ENCODE measurements at regions not wholly inside any gene's neighbourhood (a gene's known extent, or its start where the extent isn't known, plus 50 kb on each side); places are given as distances from the start of the nearest gene placed in this dataset.

- H3K27ac ChIP-seq (ENCODE audit: low read depth) = no peak overlapping the region
- no peak overlapping the region for H3K4me2 ChIP-seq
- no peak overlapping the region for H2AFZ ChIP-seq
- Mint-ChIP-seq H3K36me3 (ENCODE audit: low read depth) (peaks cover 36% of the 10 kb centered on the region), H3K9me3 (peaks cover 49% of the 10 kb centered on the region), H3K4me3 (no peak overlapping the region), H3K27me3 (ENCODE audit: insufficient read depth, low read depth, poor library complexity) (no peaks in the 10 kb centered on the region), H3K27ac (no peak overlapping the region), H3K4me1 (no peaks in the 10 kb centered on the region)
- TF ChIP-seq CREB1 (CRISPR knock-in tag; IDR thresholded peaks at IDR 0.05; ENCODE audit: low read depth) (no peak), ZNF114 (CRISPR knock-in tag; IDR thresholded peaks at IDR 0.05) (no peak), JUNB (IDR thresholded peaks at IDR 0.05; ENCODE audit: unreplicated experiment) (no peak), ETS1 (IDR thresholded peaks at IDR 0.05) (no peak), POLR2AphosphoS5 (IDR thresholded peaks at IDR 0.05; ENCODE audit: low read depth) (no peak), EZH2phosphoT487 (IDR thresholded peaks at IDR 0.05; ENCODE audit: unreplicated experiment) (no peak), ZNF331 (CRISPR knock-in tag; IDR thresholded peaks at IDR 0.05; ENCODE audit: low read depth) (no peak), NANOG (IDR thresholded peaks at IDR 0.05; ENCODE audit: borderline replicate concordance) (no peak), EZH2 (IDR thresholded peaks at IDR 0.05; ENCODE audit: low read depth, unreplicated experiment) (no peak), CTCF (conservative IDR thresholded peaks at IDR 0.05; ENCODE audit: low read depth in 2 of 2) (no peak), ZNF462 (CRISPR knock-in tag; IDR thresholded peaks at IDR 0.05) (no peak), STAT1 (IDR thresholded peaks at IDR 0.05; ENCODE audit: unreplicated experiment) (no peak)
- TF ChIP-seq, protein P1, sequence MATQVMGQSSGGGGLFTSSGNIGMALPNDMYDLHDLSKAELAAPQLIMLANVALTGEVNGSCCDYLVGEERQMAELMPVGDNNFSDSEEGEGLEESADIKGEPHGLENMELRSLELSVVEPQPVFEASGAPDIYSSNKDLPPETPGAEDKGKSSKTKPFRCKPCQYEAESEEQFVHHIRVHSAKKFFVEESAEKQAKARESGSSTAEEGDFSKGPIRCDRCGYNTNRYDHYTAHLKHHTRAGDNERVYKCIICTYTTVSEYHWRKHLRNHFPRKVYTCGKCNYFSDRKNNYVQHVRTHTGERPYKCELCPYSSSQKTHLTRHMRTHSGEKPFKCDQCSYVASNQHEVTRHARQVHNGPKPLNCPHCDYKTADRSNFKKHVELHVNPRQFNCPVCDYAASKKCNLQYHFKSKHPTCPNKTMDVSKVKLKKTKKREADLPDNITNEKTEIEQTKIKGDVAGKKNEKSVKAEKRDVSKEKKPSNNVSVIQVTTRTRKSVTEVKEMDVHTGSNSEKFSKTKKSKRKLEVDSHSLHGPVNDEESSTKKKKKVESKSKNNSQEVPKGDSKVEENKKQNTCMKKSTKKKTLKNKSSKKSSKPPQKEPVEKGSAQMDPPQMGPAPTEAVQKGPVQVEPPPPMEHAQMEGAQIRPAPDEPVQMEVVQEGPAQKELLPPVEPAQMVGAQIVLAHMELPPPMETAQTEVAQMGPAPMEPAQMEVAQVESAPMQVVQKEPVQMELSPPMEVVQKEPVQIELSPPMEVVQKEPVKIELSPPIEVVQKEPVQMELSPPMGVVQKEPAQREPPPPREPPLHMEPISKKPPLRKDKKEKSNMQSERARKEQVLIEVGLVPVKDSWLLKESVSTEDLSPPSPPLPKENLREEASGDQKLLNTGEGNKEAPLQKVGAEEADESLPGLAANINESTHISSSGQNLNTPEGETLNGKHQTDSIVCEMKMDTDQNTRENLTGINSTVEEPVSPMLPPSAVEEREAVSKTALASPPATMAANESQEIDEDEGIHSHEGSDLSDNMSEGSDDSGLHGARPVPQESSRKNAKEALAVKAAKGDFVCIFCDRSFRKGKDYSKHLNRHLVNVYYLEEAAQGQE (IDR thresholded peaks at IDR 0.05; ENCODE audit: unreplicated experiment) = no peak
- H4K20me1 ChIP-seq (replicated peaks; ENCODE audit: insufficient read depth) = no peaks in the 10 kb centered on the region
- no peaks in the 10 kb centered on the region for H3K4me1 ChIP-seq (ENCODE audit: insufficient read depth)
- no peaks in the 10 kb centered on the region for H3K79me2 ChIP-seq (replicated peaks; ENCODE audit: insufficient read depth)
- H3K36me3 ChIP-seq (ENCODE audit: insufficient read depth) = peaks cover 13% of the 10 kb centered on the region; the same call in 1 of the 2 replicates
- ATAC-seq (no peak), DNase-seq (ENCODE audit: low spot score) (no peak)
- no peak overlapping the region for H3K4me3 ChIP-seq
- H3K9me2 ChIP-seq (ENCODE audit: insufficient read depth) = no peaks in the 10 kb centered on the region
- no peaks in the 10 kb centered on the region for H3F3A ChIP-seq (replicated peaks; ENCODE audit: low read depth)
- H3K27me3 ChIP-seq (ENCODE audit: insufficient read depth) = no peaks in the 10 kb centered on the region
Observed at GRCh38 chr3:82940124-82940523, 1178.7 kb upstream of the GBE1 start.
